T47D (cell line): ENCODE measurements at regions not wholly inside any gene's neighbourhood (a gene's known extent, or its start where the extent isn't known, plus 50 kb on each side); places are given as distances from the start of the nearest gene placed in this dataset.

Source experiments
- DNase-seq, 2 experiments: peaks; one replicate each; pipeline versions ENCODE4 v3.0.0 to v3.0.0-alpha.2; 2011 to 2012; ENCODE audit warnings: low read depth in 1 of 2, low spot score in 1 of 2
- JUND ChIP-seq: IDR thresholded peaks from 2 replicates; pipeline ENCODE4 v1.6.1; 2012; ENCODE audit warnings: low read depth
- in situ Hi-C: cut with HindIII; loops from 2 replicates; pipeline ENCODE4 v1.10.0; 2016; ENCODE audit warnings: low sequenced_read_pairs, low pct_unique_long_range_greater_than_20kb

- in situ Hi-C loops: no loop called here
- DNase-seq: no peak
- no peak for TF ChIP-seq JUND
Measured at GRCh38 chr13:75927183-75927669, 291.1 kb downstream of the LMO7 start.

GRCh38 chr13:75920536-75920935 lies 284.4 kb downstream of the LMO7 start:
- no peak for TF ChIP-seq JUND

GRCh38 chr13:75919660-75920199 lies 283.6 kb downstream of the LMO7 start:
- DNase-seq: no peak
- in situ Hi-C loops: no loop called here
- no peak for TF ChIP-seq JUND

More at GRCh38 chr13:75920536-75920935, 284.4 kb downstream of the LMO7 start:
- DNase-seq: no peak
- in situ Hi-C loops: no loop called here

- TF ChIP-seq JUND: no peak
- in situ Hi-C loops: no loop called here
- no peak for DNase-seq
Measured at GRCh38 chr13:75915066-75915465, 278.9 kb downstream of the LMO7 start.

GRCh38 chr13:75913925-75914324 lies 277.8 kb downstream of the LMO7 start:
- no peak for TF ChIP-seq JUND
- in situ Hi-C loops: no loop called here
- no peak for DNase-seq

- no peak for DNase-seq
- in situ Hi-C loops: no loop called here
- no peak for TF ChIP-seq JUND
Measured at GRCh38 chr13:75910591-75910990, 274.5 kb downstream of the LMO7 start.
